ENCODE measurements at regions not wholly inside any gene's neighbourhood (a gene's known extent, or its start where the extent isn't known, plus 50 kb on each side); places are given as distances from the start of the nearest gene placed in this dataset.

- ChIA-PET POLR2A (no interaction called here), CTCF (interaction anchor here (1.2 kb wide), 1 partner anchor 357 kb away, joined by 3 read pairs; no protein-coding TSS in a partner anchor)
- TF ChIP-seq CTCF (IDR thresholded peaks at IDR 0.05; ENCODE audit: low read depth, low read length), result no peak
- Histone ChIP-seq H3K9me3 (ENCODE audit: control insufficient read depth, insufficient read depth, low read length) (no peaks in the 10 kb centered on the region), H3K27ac (ENCODE audit: low read depth, low read length) (no peak overlapping the region), H3K4me3 (ENCODE audit: low read depth, low read length) (no peak overlapping the region), H3K27me3 (ENCODE audit: control insufficient read depth, insufficient read depth, low read length) (no peaks in the 10 kb centered on the region)
- DNase-seq (ENCODE audit: low read depth, low spot score), result no peak
Observed at GRCh38 chr13:85619321-85619720, 179.9 kb downstream of the SLITRK6 start.

DNA sequence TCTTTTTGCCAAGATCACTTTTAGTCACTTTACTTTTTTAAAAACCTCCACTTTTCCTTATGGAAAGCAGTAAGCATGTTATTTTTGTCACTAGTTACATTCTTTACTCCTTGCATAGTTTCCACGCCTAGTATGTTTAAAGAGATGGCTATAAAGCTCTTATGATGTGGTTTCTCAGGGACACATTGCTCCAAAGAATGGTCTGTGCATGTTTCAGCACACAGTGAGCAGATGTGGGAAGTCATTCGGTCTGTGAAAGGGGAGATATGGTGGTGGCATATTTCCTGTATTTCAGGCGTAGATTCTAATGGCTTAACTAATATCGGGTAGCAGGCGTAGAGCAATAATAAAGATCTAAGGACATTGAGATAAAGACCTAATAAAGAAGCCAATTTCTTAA lies 180.7 kb downstream of the SLITRK6 start:
- no peaks in the 10 kb centered on the region for H3K9me3 ChIP-seq (ENCODE audit: control insufficient read depth, insufficient read depth, low read length)
- H3K4me3 ChIP-seq (ENCODE audit: low read depth, low read length), result no peak overlapping the region
- no peak for DNase-seq (ENCODE audit: low read depth, low spot score)
- POLR2A ChIA-PET, result no interaction called here
- CTCF ChIA-PET, result no interaction called here
- H3K27me3 ChIP-seq (ENCODE audit: control insufficient read depth, insufficient read depth, low read length), result no peaks in the 10 kb centered on the region
- no peak for TF ChIP-seq CTCF (IDR thresholded peaks at IDR 0.05; ENCODE audit: low read depth, low read length)
- H3K27ac ChIP-seq (ENCODE audit: low read depth, low read length), result no peak overlapping the region

DNA sequence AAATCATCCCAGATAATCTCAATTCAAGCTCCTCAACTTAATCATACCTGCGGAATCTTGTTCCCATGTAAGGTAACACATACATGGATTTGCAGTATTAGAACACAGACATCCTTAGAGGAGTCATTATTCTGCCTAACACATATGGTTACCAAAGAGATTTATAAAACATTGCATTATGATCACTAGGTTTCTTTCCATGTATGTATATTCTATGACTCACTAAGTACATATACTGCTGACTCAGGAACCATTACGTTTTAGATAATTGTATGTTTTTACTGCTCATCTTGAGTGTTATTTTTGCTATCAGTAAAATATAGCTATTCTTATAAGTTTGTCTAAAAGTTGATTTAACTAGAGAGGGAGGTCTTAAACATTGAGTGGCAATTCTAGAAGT lies 182.9 kb downstream of the SLITRK6 start:
- no peak overlapping the region for H3K27ac ChIP-seq (ENCODE audit: low read depth, low read length)
- H3K9me3 ChIP-seq (ENCODE audit: control insufficient read depth, insufficient read depth, low read length), result no peaks in the 10 kb centered on the region
- ChIA-PET CTCF (no interaction called here), POLR2A (no interaction called here)
- TF ChIP-seq CTCF (IDR thresholded peaks at IDR 0.05; ENCODE audit: low read depth, low read length), result no peak
- H3K4me3 ChIP-seq (ENCODE audit: low read depth, low read length), result no peak overlapping the region
- no peaks in the 10 kb centered on the region for H3K27me3 ChIP-seq (ENCODE audit: control insufficient read depth, insufficient read depth, low read length)
- no peak for DNase-seq (ENCODE audit: low read depth, low spot score)

GRCh38 chr13:85615031-85615430 lies 184.2 kb downstream of the SLITRK6 start:
- Histone ChIP-seq H3K27me3 (ENCODE audit: control insufficient read depth, insufficient read depth, low read length) (no peaks in the 10 kb centered on the region), H3K27ac (ENCODE audit: low read depth, low read length) (no peak overlapping the region), H3K9me3 (ENCODE audit: control insufficient read depth, insufficient read depth, low read length) (no peaks in the 10 kb centered on the region), H3K4me3 (ENCODE audit: low read depth, low read length) (no peak overlapping the region)
- no peak for TF ChIP-seq CTCF (IDR thresholded peaks at IDR 0.05; ENCODE audit: low read depth, low read length)
- POLR2A ChIA-PET, result no interaction called here
- CTCF ChIA-PET, result no interaction called here
- DNase-seq (ENCODE audit: low read depth, low spot score), result no peak

DNA sequence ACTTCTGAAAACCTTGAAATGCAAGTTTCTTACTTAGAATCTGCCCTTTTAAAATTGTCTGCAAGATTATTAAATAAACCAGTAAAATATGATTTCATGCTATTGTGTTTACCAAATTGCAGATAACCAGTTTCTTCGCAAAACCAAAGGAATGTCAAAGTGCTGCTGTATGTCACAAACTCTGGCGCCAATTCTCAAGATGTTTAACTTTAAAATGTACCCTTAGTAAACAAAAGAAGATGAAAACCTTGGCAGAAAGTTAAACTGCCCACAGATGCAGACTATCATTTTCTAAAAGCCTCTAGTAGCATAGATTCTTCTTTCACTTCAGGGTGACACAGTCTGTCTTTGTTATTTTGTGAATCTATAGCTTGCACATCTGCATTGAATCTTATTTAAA lies 189.2 kb downstream of the SLITRK6 start:
- DNase-seq (ENCODE audit: low read depth, low spot score), result no peak
- Histone ChIP-seq H3K9me3 (ENCODE audit: control insufficient read depth, insufficient read depth, low read length) (no peaks in the 10 kb centered on the region), H3K27me3 (ENCODE audit: control insufficient read depth, insufficient read depth, low read length) (no peaks in the 10 kb centered on the region), H3K27ac (ENCODE audit: low read depth, low read length) (no peak overlapping the region), H3K4me3 (ENCODE audit: low read depth, low read length) (no peak overlapping the region)
- CTCF ChIA-PET, result interaction anchor here (0.6 kb wide), 1 partner anchor 509 kb away, joined by 3 read pairs; no protein-coding TSS in a partner anchor
- TF ChIP-seq CTCF (IDR thresholded peaks at IDR 0.05; ENCODE audit: low read depth, low read length), result no peak
- POLR2A ChIA-PET, result no interaction called here
